ENCODE measurements at regions not wholly inside any gene's neighbourhood (a gene's known extent, or its start where the extent isn't known, plus 50 kb on each side); places are given as distances from the start of the nearest gene placed in this dataset.

DNA sequence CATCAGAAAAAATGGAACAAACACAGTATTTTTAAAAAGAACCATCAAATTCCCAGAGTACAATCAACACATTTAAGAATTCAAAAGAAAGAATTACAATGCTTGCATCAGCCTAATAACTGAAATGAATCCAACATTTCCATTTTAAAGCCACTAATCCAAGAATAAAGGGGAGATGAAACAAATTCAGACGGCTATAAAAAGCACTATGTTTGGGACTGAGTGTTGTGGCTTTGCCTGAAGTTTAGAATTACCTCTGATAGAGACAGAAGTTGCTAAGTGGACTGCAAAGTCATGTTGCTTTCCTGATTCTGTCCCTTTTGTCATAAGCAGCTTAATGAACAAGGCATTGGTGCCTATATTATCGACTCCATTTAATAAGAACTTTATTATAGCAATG is 135.4 kb upstream of the RGMB start:
- FAIRE-seq = no peak

DNA sequence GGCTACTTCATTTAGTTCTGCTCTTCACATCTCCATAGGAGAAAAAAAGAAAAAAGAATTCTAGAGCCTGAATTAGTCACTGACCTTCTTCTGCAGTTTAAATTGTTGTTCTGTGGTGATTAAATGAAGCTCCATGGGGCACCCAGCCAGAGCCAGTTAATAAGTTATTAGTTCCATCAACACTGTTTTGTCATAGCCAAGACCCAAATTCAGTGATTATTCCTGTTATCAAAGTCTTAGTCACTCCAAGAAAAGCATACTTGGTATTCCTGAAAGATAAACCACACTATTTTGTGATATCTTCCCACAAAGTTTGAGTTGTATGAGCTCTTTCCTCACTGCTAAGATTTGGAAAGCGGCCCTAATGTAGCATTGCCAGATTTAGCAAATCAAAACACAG is 134.8 kb upstream of the RGMB start:
- FAIRE-seq = no peak

DNA sequence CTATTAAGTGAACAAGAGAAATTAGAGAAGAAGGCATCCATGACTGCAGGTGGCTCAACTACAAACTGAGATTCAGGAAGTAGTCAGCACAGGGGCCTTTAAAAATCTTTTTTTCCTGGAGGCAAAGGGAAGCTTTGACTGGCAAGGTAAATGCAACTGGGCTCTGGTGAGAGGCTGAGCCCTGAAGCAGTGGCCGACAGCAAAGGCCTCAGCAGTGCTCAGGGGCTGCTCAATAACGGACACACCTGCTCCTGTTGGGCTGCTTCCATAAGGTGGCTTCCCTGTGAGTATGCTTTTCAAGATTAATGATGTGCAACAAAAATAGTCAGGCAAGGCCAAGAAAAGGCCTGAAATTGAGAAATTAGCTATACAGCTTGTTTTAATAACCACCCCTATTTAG is 134.2 kb upstream of the RGMB start:
- FAIRE-seq = no peak

DNA sequence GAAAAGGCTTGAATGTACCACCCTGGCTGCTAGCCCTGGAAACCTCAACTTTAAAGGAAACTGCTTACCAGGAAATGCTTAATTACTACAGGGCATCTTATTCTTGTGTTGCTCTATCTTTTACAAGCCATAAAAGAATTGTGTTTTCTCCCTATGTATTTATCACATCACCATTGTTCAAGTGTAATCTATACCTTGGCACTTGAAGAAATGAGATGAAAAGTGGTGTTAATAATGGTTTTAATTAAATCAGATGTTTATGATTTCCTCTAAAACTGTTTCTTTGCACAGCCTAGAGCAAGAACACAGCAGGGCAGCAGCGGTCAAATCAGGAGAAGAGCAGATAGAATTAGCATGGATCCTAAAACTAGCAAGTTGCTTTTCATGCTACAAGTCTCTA is 131.8 kb upstream of the RGMB start:
- no peak for FAIRE-seq

DNA sequence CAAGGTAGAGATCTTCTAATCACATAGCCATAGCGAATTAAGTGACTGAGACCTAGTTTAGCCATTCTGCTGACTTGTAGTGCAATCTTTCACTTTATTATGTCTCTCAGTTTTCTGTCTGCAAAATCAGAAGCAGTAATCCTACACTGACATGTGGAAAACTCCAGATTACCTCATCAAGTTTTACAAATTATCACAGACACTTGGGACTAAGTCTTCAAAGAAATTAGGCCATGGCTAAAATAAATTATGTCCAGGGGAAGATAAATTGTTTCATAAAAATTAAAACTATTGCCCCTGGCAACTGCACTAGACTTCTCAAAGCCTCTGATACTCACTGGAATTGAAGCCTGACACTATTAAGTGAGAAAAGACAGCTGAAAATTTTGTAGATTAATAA is 129.9 kb upstream of the RGMB start:
- FAIRE-seq = no peak

DNA sequence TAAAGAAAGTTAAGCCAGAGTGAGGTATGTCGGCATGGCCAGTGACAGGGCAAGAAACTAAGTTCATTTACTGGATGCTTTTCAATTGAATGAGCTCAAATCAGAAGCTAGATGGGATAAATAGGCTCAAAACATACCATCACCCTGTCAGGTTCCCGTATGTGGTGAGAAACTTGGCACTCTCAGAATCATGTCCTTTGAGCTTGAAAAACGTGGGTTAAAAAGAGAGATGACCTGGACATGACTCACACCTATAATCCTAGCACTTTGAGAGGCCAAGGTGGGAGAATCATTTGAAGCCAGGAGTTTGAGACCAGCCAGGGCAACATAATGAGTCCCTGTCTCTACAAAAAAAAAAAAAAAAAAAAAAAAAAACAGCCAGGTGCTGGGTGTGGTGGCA is 121.7 kb upstream of the RGMB start:
- no peak for FAIRE-seq

DNA sequence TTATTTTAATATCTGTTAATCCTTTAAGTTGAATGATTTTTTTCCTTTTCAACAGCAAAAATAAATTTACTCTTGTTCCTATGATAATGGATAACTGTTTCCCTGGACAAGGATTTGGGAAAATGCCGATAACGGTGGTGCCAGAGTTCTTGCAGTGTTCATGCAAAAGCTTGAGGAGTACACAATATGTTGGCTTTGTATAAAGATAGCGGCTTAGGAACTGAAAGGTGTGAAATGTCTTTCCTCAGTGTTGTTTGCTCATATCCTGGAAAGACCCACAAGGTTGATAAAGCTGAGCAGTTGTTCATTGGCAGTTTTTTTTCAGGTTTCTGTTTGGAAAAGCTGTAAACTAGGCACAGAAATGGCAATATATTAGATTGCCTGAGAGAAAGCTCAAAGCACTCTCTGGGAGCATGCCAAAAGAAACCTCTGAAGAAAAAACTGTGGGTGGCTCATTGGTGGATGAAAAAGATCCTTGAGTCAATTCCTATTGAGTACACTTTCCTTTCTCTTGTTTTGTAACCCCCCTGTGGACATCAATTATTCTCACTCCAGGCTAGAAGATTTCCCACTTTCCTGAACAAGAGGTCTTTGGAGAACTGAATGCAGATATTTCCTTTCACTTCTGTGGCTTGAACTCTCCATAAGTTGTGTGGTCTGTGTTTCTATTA is 117.2 kb upstream of the RGMB start:
- FAIRE-seq = no peak

DNA sequence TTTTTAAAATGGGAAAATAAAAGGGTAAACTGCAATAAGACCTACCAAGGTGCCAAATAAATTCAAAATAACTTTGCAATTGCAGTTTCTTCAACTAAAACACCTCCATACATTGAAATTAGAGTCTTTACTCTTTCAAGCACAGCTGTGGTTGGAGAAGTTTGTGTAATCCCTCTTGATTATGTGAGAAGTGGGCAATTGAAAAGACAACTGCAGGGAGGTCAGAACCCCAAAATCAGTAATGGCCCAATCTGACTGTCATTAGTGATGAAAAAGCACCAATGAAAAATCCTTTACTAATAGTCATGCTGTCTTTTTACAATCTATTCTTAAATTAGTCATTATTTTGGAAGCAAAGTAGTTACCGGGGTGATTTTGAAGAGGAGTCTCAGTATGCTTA is 116.7 kb upstream of the RGMB start:
- no peak for FAIRE-seq

DNA sequence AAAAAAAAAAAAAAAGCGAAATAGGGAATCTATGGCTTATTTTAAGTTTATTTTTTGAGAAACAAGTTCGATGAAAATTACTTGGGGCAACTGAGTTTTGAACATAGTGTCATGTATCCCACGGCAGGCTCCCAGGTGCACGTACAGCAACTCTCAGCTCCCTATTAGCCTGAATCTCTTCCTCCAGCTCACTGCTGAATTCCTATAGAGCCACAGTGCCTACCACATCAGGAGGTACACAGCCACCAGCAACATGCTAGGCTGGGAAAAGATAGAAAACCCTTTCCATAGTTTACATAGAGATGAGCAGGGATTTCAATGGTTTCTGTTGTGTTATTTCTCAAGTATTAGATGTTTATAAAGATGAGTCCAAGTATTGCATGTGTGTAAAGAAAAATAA is 115.9 kb upstream of the RGMB start:
- FAIRE-seq = no peak

DNA sequence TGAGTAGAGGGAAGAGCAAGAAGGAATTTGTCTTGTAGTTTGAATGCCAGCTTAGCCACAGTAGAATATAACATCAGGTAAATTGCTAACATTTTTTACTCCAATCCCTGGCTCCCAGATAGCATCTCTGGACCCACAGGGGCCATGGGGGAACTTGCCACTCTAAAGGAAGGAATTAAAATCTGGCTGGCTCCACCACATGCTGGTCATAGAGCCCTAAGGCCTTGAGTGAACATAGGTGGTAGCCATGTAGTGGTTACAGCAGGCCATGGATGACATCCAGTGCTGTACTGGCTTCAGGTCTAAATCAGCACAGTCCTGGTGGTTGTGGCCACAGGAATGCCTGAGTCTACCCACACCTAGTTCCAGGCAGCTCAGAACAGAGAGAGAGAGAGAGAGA is 109.9 kb upstream of the RGMB start:
- FAIRE-seq = no peak

DNA sequence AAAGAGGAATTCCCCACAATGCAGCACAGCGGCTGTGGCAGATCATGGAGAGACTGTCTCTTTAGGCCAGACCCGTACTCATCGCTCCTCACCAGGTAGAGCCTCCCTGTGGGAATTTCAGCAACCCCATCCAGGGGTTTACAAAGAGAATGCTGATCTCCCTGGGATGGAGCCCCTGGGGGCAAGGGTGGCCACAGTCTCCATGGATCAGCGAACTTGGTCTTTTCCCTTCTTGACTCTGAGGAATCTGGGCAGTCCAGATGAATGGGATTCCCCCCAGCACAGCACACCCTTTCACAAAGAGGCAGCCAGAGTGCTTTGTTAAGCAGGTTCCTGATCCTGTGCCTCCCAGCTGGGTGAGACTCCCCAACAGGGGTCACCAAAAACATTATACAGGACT is 108.7 kb upstream of the RGMB start:
- FAIRE-seq = no peak

DNA sequence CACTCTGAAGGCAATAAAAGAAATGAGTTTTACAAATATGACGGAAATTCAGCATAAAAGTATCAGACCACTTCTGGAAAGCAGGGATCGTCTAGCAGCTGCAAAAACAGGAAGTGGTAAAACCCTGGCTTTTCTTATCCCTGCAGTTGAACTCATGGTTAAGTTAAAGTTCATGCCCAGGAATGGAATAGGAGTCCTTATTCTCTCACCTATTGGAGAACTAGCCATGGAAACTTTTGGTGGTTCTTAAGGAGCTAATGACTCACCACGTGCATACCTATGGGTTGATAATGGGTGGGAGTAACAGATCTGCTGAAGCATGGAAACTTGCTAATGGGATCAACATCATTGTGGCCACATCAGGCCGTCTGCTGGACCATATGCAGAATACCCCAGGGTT is 93.5 kb upstream of the RGMB start:
- no peak for FAIRE-seq

DNA sequence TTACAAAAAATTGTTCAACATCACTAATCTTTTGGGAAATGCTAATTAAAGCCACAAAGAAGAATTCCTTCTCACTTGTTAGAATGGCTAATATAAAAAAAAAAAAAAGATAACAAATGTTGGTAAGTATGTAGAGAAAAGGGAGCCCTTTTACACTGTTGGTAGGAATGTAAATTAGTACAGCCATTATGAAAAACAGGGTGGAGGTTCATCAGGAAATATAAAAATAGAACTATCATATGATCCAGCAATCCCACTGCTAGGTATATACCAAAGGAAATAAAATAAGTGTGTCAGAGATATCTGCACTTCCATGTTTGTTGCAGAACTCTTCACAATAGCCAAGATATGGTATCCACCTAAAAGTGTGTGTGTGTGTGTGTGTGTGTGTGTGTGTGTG is 83.5 kb upstream of the RGMB start:
- no peak for FAIRE-seq

DNA sequence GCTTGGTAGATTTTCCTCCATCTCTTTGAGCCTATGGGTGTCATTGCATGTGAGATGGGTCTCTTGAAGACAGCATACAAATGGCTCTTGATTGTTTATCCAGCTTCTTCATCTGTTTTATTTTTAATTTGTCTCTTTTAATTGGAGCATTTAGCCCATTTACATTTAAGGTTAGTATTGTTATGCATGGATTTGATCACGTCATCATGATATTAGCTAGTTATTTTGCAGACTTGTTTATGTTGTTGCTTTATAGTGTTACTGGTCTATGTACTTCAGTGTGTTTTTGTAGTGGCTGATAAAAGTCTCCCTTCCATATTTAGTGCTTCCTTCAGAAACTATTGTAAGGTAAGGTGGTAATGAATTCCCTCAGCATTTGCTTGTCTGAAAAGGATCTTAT is 78.6 kb upstream of the RGMB start:
- no peak for FAIRE-seq

DNA sequence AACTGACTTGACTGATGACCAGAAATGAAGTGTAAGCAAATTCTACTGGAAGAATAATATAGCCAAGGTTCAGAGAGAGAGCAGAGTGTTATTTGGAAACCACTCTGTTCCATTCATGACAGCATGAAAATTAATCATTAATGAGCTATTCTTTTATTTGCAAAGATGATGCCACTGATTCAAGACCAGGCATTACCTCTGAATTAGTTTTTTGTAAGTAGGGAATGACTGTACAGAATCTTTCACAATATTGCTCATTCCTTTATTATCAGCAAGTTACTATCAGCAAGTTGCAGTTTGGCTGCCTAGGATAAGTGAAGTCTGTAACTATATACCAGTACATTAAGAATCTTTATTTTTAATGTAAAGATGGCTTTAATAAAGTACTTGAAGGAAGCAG is 75.1 kb upstream of the RGMB start:
- FAIRE-seq = no peak

DNA sequence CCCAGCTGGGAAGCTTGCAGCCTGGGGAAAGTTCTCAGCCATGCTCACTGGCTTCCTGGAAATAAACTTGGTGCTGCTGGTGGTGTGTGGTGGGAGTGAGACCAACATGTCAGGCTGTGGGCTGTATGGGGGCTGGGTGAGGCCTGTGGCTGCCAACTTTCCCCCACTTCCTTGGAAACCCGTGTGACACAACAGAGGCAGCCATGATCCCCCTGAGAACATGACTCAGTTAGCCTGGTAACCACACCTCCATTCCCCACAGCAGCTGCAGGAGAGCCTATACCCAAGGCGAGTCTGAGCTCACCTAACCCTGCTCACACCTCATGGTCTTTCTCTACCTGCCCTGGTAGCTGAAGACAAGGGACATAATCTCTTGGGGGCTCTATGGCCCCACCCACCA is 72.7 kb upstream of the RGMB start:
- FAIRE-seq = no peak

DNA sequence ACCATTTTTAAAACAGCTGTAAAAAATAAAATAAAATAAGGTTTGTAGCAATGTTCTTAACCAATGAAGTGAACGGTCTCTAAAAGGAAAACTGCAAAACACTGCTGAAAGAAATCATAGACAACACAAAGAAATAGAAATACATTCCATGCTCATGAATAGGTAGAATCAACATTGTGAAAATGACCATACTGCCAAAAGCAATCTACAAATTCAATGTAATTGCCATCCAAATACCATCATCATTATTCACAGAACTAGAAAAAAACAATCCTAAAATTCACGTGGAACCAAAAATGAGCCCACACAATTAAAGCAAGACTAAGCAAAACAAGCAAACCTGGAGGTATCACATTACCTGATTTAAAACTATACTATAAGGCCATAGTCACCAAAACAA is 67.6 kb upstream of the RGMB start:
- no peak for FAIRE-seq

DNA sequence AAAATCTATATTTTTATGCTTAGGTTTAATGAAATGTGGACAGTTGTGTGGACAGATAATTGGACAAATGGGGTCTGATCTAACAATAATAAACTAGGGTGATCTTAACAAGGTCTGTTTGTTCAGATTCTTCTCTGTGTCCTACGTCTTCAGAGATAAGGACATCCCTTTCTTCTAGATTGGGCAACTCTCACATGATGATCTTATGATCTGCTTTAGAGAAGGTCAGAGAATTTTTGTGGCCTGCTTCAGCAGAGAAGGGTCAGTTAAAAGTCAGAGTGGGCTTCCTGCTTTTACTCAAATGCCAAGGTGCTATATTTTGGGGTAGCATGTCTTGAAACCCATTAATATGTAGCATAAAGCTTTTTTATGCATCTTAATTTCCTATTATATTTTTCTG is 63.8 kb upstream of the RGMB start:
- no peak for FAIRE-seq

DNA sequence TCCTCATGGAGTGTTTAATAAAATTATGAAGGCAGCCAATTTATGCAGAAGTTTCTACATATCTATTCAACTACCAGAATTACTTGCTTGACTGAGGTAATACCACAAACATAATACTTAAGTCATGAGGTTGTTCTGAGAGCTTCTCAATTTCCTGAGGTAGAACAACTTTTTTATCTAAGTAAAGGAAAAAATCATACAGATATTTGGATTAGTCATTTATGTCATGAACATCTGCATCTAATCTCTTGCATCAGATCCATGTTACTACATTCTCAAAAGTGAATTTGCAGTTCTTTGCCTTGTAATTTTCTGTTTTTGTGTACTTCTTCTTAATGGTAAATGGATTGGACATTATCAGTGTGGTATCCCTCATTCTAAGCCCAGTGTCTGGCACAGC is 60.4 kb upstream of the RGMB start:
- no peak for FAIRE-seq

DNA sequence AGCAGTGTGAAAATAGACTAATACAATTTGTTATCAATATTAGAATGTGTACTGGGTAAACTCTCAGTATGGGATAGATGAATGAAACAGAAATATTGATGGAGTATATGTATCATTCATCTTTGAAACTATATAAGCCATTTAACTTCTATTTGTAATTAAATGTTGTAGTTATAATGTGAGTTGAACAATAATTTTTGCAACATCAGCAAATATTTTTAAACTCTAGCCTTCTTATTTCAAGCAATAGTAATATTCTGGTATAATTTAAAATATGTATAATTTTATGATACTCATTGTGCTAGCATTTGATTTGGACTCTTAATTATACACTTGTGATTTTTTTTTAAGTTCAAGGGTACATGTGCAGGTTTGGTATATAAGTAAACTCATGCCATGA is 59.6 kb upstream of the RGMB start:
- no peak for FAIRE-seq

DNA sequence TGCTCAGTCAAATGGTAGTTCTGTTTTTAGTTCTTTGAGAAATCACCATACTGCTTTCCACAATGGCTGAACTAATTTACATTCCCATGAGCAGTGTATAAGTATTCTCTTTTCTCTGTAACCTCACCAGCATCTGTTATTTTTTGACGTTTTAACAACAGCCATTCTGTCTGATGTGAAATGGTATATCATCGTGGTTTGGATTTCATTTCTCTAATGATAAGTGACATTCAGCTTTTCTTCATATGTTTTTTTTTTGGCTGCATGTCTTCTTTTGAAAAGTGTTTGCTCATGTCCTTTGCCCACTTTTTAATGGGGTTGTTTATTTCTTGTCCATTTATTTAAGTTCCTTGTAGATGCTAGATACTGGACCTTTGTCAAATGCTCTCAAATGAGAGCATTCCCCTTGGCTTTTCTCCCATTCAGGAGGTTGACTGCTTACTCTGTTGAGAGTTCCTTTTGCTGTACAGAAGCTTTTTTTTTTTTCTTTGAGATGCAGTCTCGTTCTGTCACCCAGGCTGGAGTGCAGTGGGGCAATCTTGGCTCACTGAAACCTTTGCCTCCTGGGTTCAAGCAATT is 58.7 kb upstream of the RGMB start:
- no peak for FAIRE-seq

DNA sequence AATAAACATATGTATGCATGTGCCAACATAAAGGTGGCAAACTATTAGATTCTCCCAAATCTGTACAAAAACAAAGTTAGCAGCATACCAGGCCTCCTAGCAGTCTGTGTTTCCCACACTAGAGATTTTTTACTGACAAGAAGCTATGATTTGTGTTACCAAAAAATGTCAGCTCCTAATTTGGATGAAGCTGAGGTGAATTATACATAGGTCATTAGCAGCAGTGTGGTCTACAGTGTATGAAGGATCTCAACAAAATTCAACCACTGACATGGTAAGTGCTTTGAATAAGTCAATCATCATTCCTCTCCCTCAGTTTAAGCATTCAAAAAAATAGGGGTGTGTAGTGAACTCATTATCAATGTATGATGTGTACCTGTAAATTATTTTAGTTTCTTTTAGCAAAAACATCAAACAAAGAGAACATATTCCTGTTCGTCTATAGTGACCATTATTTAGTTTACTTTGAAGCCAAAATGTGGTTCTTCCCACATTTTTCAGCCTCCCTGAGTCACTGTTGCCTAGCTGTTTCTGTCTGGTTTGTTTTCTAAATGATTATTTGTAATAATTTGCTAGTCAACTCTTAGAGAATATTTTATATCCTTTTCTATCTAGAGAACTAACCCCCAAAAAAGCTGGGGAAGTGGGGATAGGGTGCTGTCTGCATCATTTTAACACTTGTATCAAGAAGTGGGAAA is 52.1 kb upstream of the RGMB start:
- no peak for FAIRE-seq

DNA sequence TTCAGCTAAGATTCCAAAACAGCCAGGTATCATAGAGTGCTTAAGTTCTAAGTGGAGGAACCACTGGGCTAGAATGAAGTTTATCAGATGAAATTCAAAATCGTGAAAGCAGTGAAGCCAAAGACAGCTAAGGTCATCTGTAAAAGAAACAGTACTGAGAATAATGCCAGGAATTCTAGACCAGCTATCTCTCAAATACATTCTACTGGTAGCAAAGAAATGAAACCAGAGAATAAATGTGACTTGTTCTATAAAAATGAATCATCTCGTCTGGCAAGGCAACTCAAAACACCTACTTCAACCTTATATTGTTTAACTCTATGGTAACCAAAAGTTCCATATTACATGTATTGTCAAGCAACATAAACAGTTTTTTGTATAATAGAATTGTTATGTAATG is 51.3 kb upstream of the RGMB start:
- FAIRE-seq = no peak

DNA sequence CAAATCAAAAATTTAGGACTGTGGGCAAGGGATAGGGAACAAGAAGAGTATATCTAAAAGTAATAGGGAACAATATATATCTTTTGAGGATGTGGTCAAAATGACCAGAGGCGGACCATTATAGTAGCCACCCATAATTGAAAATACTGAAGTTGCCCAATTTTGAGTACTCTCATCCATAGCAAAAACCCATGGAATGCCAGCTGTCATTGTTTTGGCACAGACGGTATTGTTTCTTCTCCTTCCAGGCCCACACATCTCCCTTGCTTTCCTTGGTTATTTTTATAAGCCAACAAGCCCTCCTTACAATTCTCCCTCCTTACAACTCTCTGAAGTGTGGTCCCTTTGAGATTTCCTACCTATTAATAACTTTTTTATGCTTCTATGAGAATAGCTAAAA is 50.4 kb upstream of the RGMB start:
- FAIRE-seq = no peak

Data from A204.1 (cell line).